ENCODE measurements at regions not wholly inside any gene's neighbourhood (a gene's known extent, or its start where the extent isn't known, plus 50 kb on each side); places are given as distances from the start of the nearest gene placed in this dataset.

- no peak for TF ChIP-seq CTCF (IDR thresholded peaks at IDR 0.05 in 8 of 11, conservative IDR thresholded peaks at IDR 0.05 in 3 of 11)
- TF ChIP-seq POLR2A (IDR thresholded peaks at IDR 0.05), result no peak
- TF ChIP-seq POLR2AphosphoS5 (IDR thresholded peaks at IDR 0.05), result no peak
Measured at GRCh38 chr16:60816461-60816860, 1219.8 kb downstream of the CDH8 start.
